Spleen (tissue), 11 donors: ENCODE measurements at regions not wholly inside any gene's neighbourhood (a gene's known extent, or its start where the extent isn't known, plus 50 kb on each side); places are given as distances from the start of the nearest gene placed in this dataset.

ENCODE experiments used
- DNase-seq: peaks from one replicate; pipeline ENCODE4 v3.0.0-alpha.2; 2020
- H3K27ac ChIP-seq, 8 donors: fragments of 200-600 bp; sonication (generic) in 7 of 8; 1 replicate in 4 of 8; 2 replicates in 4 of 8; pipeline versions ENCODE4 v1.5.0 to v1.8.0; 2016 to 2021; ENCODE audit warnings: inconsistent platforms in 4 of 8, mild to moderate bottlenecking in 4 of 8, moderate library complexity in 1 of 8
- H3K27me3 ChIP-seq, 7 donors: fragments of 200-600 bp; sonication (generic) in 6 of 7; replicated peaks in 1 of 7; 1 replicate in 4 of 7; 2 replicates in 3 of 7; pipeline versions ENCODE4 v1.5.0 to v1.8.0; 2016 to 2021; ENCODE audit warnings: inconsistent platforms in 3 of 7, mild to moderate bottlenecking in 1 of 7
- H3K36me3 ChIP-seq, 6 donors: fragments of 200-600 bp; sonication (generic) in 5 of 6; 1 replicate in 4 of 6; 2 replicates in 2 of 6; pipeline versions ENCODE4 v1.5.0 to v1.8.0; 2016 to 2021; ENCODE audit warnings: inconsistent platforms in 2 of 6
- H3K4me1 ChIP-seq, 6 donors: fragments of 200-600 bp; sonication (generic) in 5 of 6; 1 replicate in 3 of 6; 2 replicates in 3 of 6; pipeline versions ENCODE4 v1.5.0 to v1.8.0; 2016 to 2021; ENCODE audit warnings: inconsistent platforms in 3 of 6
- H3K4me3 ChIP-seq, 8 donors: fragments of 200-600 bp; sonication (generic) in 7 of 8; 1 replicate in 4 of 8; 2 replicates in 4 of 8; pipeline versions ENCODE4 v1.5.0 to v1.8.0; 2016 to 2021; ENCODE audit warnings: inconsistent platforms in 4 of 8, mild to moderate bottlenecking in 4 of 8, moderate library complexity in 2 of 8
- H3K9me3 ChIP-seq, 8 donors: fragments of 200-600 bp; sonication (generic) in 7 of 8; 1 replicate in 4 of 8; 2 replicates in 4 of 8; pipeline versions ENCODE4 v1.5.0 to v1.8.0; 2016 to 2021; ENCODE audit warnings: inconsistent platforms in 4 of 8
- CTCF ChIP-seq, 11 experiments: fragments of 200-600 bp in 7 of 11; fragments of 450-650 bp in 4 of 11; sonication (generic) in 4 of 11; IDR thresholded peaks in 8 of 11; conservative IDR thresholded peaks in 3 of 11; 1 replicate in 7 of 11; 2 replicates in 4 of 11; pipeline versions ENCODE4 v1.4.0 to v1.8.0; 2016 to 2021; ENCODE audit warnings: antibody characterized with exemption in 11 of 11, inconsistent platforms in 4 of 11, mild to moderate bottlenecking in 1 of 11
- POLR2A ChIP-seq, 3 donors: fragments of 450-650 bp; IDR thresholded peaks; one replicate each; pipeline ENCODE4 v1.5.1; 2017; ENCODE audit warnings: antibody characterized with exemption in 3 of 3, mild to moderate bottlenecking in 1 of 3
- POLR2AphosphoS5 ChIP-seq, 3 donors: sonication (generic); formaldehyde crosslinking; IDR thresholded peaks; one replicate each; pipeline ENCODE4 v1.5.1; 2017; ENCODE audit warnings: antibody characterized with exemption in 3 of 3
- WGBS, 5 donors: extraction: QIAGEN DNeasy Blood & Tissue Kit in 3 of 5; methylation state at CpG; one replicate each; pipeline versions ENCODE4 v1.1.5 to v1.1.7; 2013 to 2018; 5-methylcytosine and 5-hydroxymethylcytosine counted together
- intact Hi-C: fragments of 100-400 bp; cut with DNase I; formaldehyde crosslinking; loops from one replicate; pipeline ENCODE4 v1.15.0; 2023; ENCODE audit warnings: low total_unique reads
- donor health status: healthy with polysubstance abuse.
- donor health status: DM: no; HTN: no; CAD: no; lungs with moderate emphysema.
- donor health status: DM: no; HTN: no; CAD: no.
- donor health status: Bipolar disorder and iron deficiency.
- donor health status: healthy.
- donor health status: DM: no; HTN: no; CAD: no.
- donor health status: DM: yes; HTN: yes; CAD: no.

- no peaks in the 10 kb centered on the region for H3K4me1 ChIP-seq
- no peaks in the 10 kb centered on the region for H3K27me3 ChIP-seq
- intact Hi-C loops = no loop called here
- no peak overlapping the region for H3K27ac ChIP-seq
- DNase-seq = no peak
- TF ChIP-seq CTCF (IDR thresholded peaks at IDR 0.05 in 8 of 11, conservative IDR thresholded peaks at IDR 0.05 in 3 of 11) (no peak), POLR2A (IDR thresholded peaks at IDR 0.05) (no peak), POLR2AphosphoS5 (IDR thresholded peaks at IDR 0.05) (no peak)
- no peaks in the 10 kb centered on the region for H3K36me3 ChIP-seq
- peaks cover 0 to 17% (median 1%) of the 10 kb centered on the region in 8 donors for H3K9me3 ChIP-seq
- no peak overlapping the region for H3K4me3 ChIP-seq
Measured at GRCh38 chr4:17220816-17221215, 291.1 kb downstream of the QDPR start.

GRCh38 chr4:17218786-17219185 lies 293.1 kb downstream of the QDPR start:
- DNase-seq = no peak
- 71 to 92% (median 83%) methylated on average over 3 of the region's 3 CpGs for WGBS, 5 donors
- no peaks in the 10 kb centered on the region for H3K4me1 ChIP-seq
- H3K27ac ChIP-seq = no peak overlapping the region
- TF ChIP-seq POLR2AphosphoS5 (IDR thresholded peaks at IDR 0.05) (no peak), CTCF (IDR thresholded peaks at IDR 0.05 in 8 of 11, conservative IDR thresholded peaks at IDR 0.05 in 3 of 11) (no peak), POLR2A (IDR thresholded peaks at IDR 0.05) (no peak)
- peaks cover 0 to 34% (median 15%) of the 10 kb centered on the region in 8 donors for H3K9me3 ChIP-seq
- H3K27me3 ChIP-seq = no peaks in the 10 kb centered on the region
- H3K36me3 ChIP-seq = no peaks in the 10 kb centered on the region
- no peak overlapping the region for H3K4me3 ChIP-seq
- intact Hi-C loops = no loop called here

- no peak for TF ChIP-seq POLR2A (IDR thresholded peaks at IDR 0.05)
- no peak for TF ChIP-seq CTCF (IDR thresholded peaks at IDR 0.05 in 8 of 11, conservative IDR thresholded peaks at IDR 0.05 in 3 of 11)
- TF ChIP-seq POLR2AphosphoS5 (IDR thresholded peaks at IDR 0.05) = no peak
- no peak overlapping the region for H3K4me3 ChIP-seq
- no peaks in the 10 kb centered on the region for H3K27me3 ChIP-seq
- no peaks in the 10 kb centered on the region for H3K4me1 ChIP-seq
- intact Hi-C loops = no loop called here
- no peak for DNase-seq
- H3K36me3 ChIP-seq = no peaks in the 10 kb centered on the region
- H3K9me3 ChIP-seq = peaks cover 0 to 14% (median 6%) of the 10 kb centered on the region in 8 donors
- 81 to 88% (median 86%) methylated on average over 7 of the region's 7 CpGs for WGBS, 5 donors
- no peak overlapping the region for H3K27ac ChIP-seq
Measured at GRCh38 chr4:17206829-17207801, 304.8 kb downstream of the QDPR start.

- intact Hi-C loops = no loop called here
- no peak overlapping the region for H3K27ac ChIP-seq
- H3K4me3 ChIP-seq = no peak overlapping the region
- H3K4me1 ChIP-seq = no peaks in the 10 kb centered on the region
- H3K27me3 ChIP-seq = no peaks in the 10 kb centered on the region
- 37 to 47% (median 41%) methylated on average over 2 of the region's 2 CpGs for WGBS, 5 donors
- H3K9me3 ChIP-seq = peaks cover 0 to 14% (median 6%) of the 10 kb centered on the region in 8 donors
- TF ChIP-seq POLR2A (IDR thresholded peaks at IDR 0.05) (no peak), POLR2AphosphoS5 (IDR thresholded peaks at IDR 0.05) (no peak), CTCF (IDR thresholded peaks at IDR 0.05 in 8 of 11, conservative IDR thresholded peaks at IDR 0.05 in 3 of 11) (no peak)
- no peak for DNase-seq
- H3K36me3 ChIP-seq = no peaks in the 10 kb centered on the region
Measured at GRCh38 chr4:17204908-17205307, 306.5 kb upstream of the LDB2 start.
